ENCODE measurements at regions not wholly inside any gene's neighbourhood (a gene's known extent, or its start where the extent isn't known, plus 50 kb on each side); places are given as distances from the start of the nearest gene placed in this dataset.

DNA sequence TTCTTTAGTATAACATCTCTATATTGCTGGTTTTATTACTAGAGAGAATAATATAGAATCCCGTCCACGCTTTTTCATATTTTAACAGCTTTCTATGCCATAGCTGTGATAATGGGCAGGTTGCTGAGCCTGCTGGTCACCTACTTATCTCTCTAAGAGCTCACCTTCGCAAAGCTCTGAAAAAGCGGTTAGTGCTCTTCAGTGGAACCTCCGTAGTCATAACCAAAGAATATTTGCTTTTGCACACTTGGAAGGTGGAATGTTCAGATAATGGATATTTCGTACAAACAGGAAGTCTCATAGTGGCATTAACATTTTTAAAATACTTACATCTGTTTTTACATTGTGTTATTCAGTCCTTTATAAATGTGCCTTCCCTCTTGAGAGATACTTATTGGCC is 388.9 kb upstream of the ANO3 start:
- TF ChIP-seq, protein P1, sequence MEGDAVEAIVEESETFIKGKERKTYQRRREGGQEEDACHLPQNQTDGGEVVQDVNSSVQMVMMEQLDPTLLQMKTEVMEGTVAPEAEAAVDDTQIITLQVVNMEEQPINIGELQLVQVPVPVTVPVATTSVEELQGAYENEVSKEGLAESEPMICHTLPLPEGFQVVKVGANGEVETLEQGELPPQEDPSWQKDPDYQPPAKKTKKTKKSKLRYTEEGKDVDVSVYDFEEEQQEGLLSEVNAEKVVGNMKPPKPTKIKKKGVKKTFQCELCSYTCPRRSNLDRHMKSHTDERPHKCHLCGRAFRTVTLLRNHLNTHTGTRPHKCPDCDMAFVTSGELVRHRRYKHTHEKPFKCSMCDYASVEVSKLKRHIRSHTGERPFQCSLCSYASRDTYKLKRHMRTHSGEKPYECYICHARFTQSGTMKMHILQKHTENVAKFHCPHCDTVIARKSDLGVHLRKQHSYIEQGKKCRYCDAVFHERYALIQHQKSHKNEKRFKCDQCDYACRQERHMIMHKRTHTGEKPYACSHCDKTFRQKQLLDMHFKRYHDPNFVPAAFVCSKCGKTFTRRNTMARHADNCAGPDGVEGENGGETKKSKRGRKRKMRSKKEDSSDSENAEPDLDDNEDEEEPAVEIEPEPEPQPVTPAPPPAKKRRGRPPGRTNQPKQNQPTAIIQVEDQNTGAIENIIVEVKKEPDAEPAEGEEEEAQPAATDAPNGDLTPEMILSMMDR (IDR thresholded peaks at IDR 0.05), result no peak
- TF ChIP-seq POLR2A (IDR thresholded peaks at IDR 0.05), result no peak

All from vagina (tissue), 2 donors.